NT2/D1 (cell line): ENCODE measurements at regions not wholly inside any gene's neighbourhood (a gene's known extent, or its start where the extent isn't known, plus 50 kb on each side); places are given as distances from the start of the nearest gene placed in this dataset.

ENCODE experiments used
- SUZ12 ChIP-seq: IDR thresholded peaks from 2 replicates; pipeline ENCODE4 v1.6.1; 2011; ENCODE audit not compliant: insufficient read length, insufficient read depth; ENCODE audit errors: extremely low read depth
- YY1 ChIP-seq: IDR thresholded peaks from 2 replicates; pipeline ENCODE4 v1.6.1; 2011; ENCODE audit not compliant: insufficient read length, insufficient read depth
- ZNF274 ChIP-seq: IDR thresholded peaks from 2 replicates; pipeline ENCODE4 v1.6.1; 2011; ENCODE audit warnings: mild to moderate bottlenecking, low read depth, low read length

DNA sequence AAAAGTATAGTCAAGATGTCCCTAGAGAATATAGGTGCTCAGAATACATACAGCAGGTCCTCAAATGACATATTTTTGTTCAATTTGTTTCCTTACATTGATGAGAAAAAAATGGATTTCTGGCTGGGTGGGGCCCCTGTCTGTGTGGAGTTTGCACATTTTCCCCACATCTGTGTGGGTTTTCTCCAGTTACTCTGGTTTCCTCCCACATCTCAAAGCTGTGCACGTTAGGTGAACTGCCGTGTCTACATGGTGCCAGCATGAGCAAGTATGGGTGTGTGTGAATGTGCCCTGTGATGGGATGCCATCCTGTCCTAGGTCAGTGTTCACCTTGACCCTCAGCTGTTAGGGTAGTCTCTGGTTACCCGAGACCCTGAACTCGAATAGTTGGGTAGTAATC is 289.1 kb downstream of the GRIN2B start:
- TF ChIP-seq ZNF274 = no peak
- TF ChIP-seq YY1 = no peak
- no peak for TF ChIP-seq SUZ12
